Cardiac muscle cell (in vitro differentiated cells and primary cell): ENCODE measurements at regions not wholly inside any gene's neighbourhood (a gene's known extent, or its start where the extent isn't known, plus 50 kb on each side); places are given as distances from the start of the nearest gene placed in this dataset.
A peak's percentile ranks its signal among the peaks of the same experiment; 100 is the strongest.

Experiments
- DNase-seq, 2 donors: peaks; one replicate each; pipeline versions ENCODE4 v3.0.0 to v3.0.0-alpha.2; 2010 to 2017; ENCODE audit warnings: low read depth in 1 of 2, low spot score in 1 of 2
- H3K27ac ChIP-seq: fragments of 200-600 bp; sonication (generic); 2 replicates; pipeline ENCODE4 v1.5.1; 2016
- H3K27me3 ChIP-seq: fragments of 200-600 bp; sonication (generic); 2 replicates; pipeline ENCODE4 v1.6.0; 2016; ENCODE audit warnings: control low read depth
- H3K36me3 ChIP-seq: fragments of 200-600 bp; sonication (generic); 2 replicates; pipeline ENCODE4 v1.5.1; 2016; ENCODE audit warnings: control low read depth
- H3K4me1 ChIP-seq: fragments of 200-600 bp; sonication (generic); 2 replicates; pipeline ENCODE4 v1.8.1; 2017; ENCODE audit warnings: low read depth, mild to moderate bottlenecking, mixed run types
- H3K4me3 ChIP-seq: fragments of 200-600 bp; sonication (generic); 2 replicates; pipeline ENCODE4 v1.5.1; 2016; ENCODE audit warnings: mild to moderate bottlenecking
- H3K9me3 ChIP-seq: fragments of 200-600 bp; sonication (generic); 2 replicates; pipeline ENCODE4 v1.5.1; 2017; ENCODE audit warnings: low read depth, mild to moderate bottlenecking, control low read depth
- CTCF ChIP-seq: IDR thresholded peaks from 2 replicates; pipeline ENCODE4 v1.5.1; 2012; ENCODE audit warnings: low read depth, mild to moderate bottlenecking, low read length

DNA sequence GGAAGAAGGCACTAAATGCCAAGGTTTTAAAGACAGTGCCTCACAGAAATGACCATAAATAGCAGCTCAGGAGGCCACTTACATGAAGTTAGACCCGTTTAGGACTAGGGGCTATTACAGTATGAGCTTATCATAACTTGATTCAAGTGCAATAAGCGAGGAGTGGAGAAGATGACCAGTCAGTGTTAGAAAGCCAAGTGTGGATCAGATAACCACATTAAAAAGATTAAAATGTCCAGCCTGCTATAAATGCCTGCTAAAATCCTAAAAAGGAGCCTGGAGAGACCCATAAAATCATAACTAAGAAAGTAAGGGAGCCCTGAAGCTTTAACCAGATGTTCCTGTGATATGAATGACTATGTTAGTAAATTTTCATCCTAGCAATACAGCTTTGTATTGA lies 117.5 kb upstream of the ZNF521 start:
- Histone ChIP-seq H3K4me1 (peaks cover 14% of the 10 kb centered on the region), H3K27ac (no peak overlapping the region), H3K36me3 (no peaks in the 10 kb centered on the region), H3K27me3 (no peaks in the 10 kb centered on the region), H3K4me3 (no peak overlapping the region), H3K9me3 (no peaks in the 10 kb centered on the region)
- no peak for TF ChIP-seq CTCF
- no peak for DNase-seq

DNA sequence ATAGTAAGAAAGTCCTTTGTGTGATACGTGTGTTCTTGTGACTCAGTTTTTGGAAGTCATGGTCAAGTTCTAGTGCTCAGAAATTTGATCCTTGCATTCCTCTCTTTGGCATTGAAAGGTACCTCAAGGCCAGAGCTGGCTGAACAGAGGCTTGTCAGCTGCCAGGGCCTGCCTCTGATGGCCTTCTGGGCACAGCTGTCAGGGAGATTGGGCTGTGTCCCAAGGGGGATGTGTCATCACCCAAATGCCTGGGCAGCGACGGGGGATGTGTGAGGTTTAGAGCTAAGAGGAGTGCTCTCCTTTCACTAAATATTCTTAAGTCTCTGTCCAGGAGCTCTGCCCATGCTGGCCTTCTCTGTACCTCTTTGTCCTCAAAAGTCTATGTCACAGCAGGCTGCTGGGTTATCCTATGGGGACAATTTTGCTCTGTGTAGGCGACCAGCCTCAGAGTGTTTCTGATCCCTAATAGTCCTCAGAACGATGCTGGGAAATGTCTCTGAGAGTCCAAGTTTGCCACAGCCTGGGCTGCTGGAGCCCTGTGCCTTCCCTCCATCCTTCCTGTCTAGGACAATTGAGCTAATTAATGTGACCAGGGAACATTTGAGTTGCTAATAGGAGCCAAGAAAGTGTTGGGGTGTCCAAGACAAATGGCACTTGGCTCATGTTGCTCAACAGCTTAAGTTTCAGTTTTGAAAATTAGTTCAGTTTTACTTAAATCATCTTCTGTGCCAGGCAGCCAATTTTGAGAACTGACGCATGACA lies 115.4 kb upstream of the ZNF521 start:
- no peaks in the 10 kb centered on the region for H3K36me3 ChIP-seq
- no peak for TF ChIP-seq CTCF
- peak in 1 of 2 donors; percentile 5 for DNase-seq
- H3K9me3 ChIP-seq = no peaks in the 10 kb centered on the region
- H3K27me3 ChIP-seq = no peaks in the 10 kb centered on the region
- H3K4me3 ChIP-seq = no peak overlapping the region
- peaks cover 14% of the 10 kb centered on the region for H3K4me1 ChIP-seq
- no peak overlapping the region for H3K27ac ChIP-seq

DNA sequence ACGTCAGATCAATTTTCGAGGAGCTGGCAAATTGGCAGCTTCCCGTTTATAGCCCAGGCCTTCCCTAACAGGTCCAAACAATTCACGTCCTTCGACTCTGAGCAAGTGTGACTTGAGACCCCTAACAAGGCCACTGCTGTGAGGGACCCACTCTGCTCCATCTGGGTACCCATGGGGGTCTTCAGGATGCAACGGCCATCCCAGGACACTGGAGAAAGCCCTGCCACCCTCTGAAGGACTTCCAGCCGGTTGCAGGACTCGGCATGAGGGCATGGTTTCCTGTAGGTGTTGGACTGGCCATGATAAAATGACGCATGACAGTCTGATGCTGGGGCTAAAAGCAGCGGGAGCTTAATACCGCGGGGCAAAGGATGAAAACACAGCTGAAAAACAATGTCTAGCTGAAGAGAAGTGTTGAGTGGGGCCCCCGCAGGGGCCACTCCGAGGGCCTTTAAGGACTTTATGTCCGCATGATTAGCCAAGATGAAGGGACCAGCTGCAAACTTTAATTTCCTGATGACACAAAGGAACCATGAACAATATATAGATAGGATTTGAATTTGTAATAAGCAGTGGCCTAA lies 113.3 kb upstream of the ZNF521 start:
- Histone ChIP-seq H3K9me3 (no peaks in the 10 kb centered on the region), H3K27ac (no peak overlapping the region), H3K4me3 (no peak overlapping the region), H3K4me1 (peaks cover 14% of the 10 kb centered on the region), H3K27me3 (no peaks in the 10 kb centered on the region), H3K36me3 (no peaks in the 10 kb centered on the region)
- DNase-seq = no peak
- no peak for TF ChIP-seq CTCF

DNA sequence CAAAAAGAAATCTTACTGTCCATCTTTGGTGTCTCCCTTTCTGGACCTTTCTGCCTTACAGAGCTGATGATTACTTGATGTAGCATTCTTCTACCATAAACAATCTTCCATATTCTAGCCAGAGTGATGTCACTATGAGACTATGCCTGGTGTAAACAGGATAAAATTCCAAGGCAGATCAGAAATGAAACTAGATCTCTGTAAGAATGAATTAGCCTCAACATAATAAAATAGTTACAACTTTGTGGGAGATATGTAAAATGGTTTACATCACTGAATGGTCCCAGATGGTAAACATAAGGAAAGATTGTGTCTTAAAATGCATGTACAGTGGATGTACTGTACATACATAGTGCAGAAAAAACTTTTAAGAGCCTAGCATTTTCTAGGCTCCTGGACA lies 112.3 kb upstream of the ZNF521 start:
- Histone ChIP-seq H3K27ac (no peak overlapping the region), H3K4me3 (no peak overlapping the region), H3K36me3 (no peaks in the 10 kb centered on the region), H3K4me1 (peaks cover 6% of the 10 kb centered on the region), H3K9me3 (no peaks in the 10 kb centered on the region), H3K27me3 (no peaks in the 10 kb centered on the region)
- no peak for TF ChIP-seq CTCF
- no peak for DNase-seq

GRCh38 chr18:25463726-25464125 lies 111.8 kb upstream of the ZNF521 start:
- no peak overlapping the region for H3K4me3 ChIP-seq
- no peaks in the 10 kb centered on the region for H3K36me3 ChIP-seq
- no peaks in the 10 kb centered on the region for H3K9me3 ChIP-seq
- H3K27me3 ChIP-seq = no peaks in the 10 kb centered on the region
- H3K27ac ChIP-seq = no peak overlapping the region
- no peak for TF ChIP-seq CTCF
- no peak for DNase-seq
- H3K4me1 ChIP-seq = peaks cover 6% of the 10 kb centered on the region
